ENCODE measurements at regions not wholly inside any gene's neighbourhood (a gene's known extent, or its start where the extent isn't known, plus 50 kb on each side); places are given as distances from the start of the nearest gene placed in this dataset.
A peak's percentile ranks its signal among the peaks of the same experiment; 100 is the strongest.
"Not testable (repeated sequence)": the region's sequence is repeated elsewhere in the genome, so short reads cannot be mapped to it uniquely, and the experiment has no call there.

- peaks cover 0 to 33% (median 15%) of the 10 kb centered on the region in 3 donors for H3K4me1 ChIP-seq
Measured at GRCh38 chrX:45513042-45513441, 312.4 kb upstream of the DIPK2B start.

GRCh38 chrX:45508454-45508853 is 307.8 kb upstream of the DIPK2B start:
- Histone ChIP-seq H3K4me3 (no peak overlapping the region), H3K27me3 (no peaks in the 10 kb centered on the region), H3K4me1 (peaks cover 0 to 27% (median 14%) of the 10 kb centered on the region in 3 donors), H3K36me3 (no peaks in the 10 kb centered on the region), H3K9me3 (no peaks in the 10 kb centered on the region), H3K27ac (peak overlapping the region; percentile 13 to 77 (median 72))
- WGBS, 2 donors (ENCODE audit: low coverage in 1 of 2), result 33 to 43% methylated on average over 1 of the region's 2 CpGs
- ATAC-seq, result no peak
- TF ChIP-seq EP300 (IDR thresholded peaks at IDR 0.05), result no peak
- TF ChIP-seq CTCF (IDR thresholded peaks at IDR 0.05), result no peak
- TF ChIP-seq POLR2A (IDR thresholded peaks at IDR 0.05), result no peak
- no peak for TF ChIP-seq POLR2AphosphoS5 (IDR thresholded peaks at IDR 0.05)

More at GRCh38 chrX:45513042-45513441, 312.4 kb upstream of the DIPK2B start:
- no peak overlapping the region for H3K27ac ChIP-seq
- TF ChIP-seq EP300 (IDR thresholded peaks at IDR 0.05) (no peak), POLR2AphosphoS5 (IDR thresholded peaks at IDR 0.05) (no peak), CTCF (IDR thresholded peaks at IDR 0.05) (no peak), POLR2A (IDR thresholded peaks at IDR 0.05) (no peak)
- no peak for ATAC-seq
- H3K4me3 ChIP-seq, result no peak overlapping the region
- H3K27me3 ChIP-seq, result no peaks in the 10 kb centered on the region
- 63% methylated on average over 2 of the region's 3 CpGs; no CpG with 5 or more reads in 1 of the 2 donors for WGBS, 2 donors (ENCODE audit: low coverage in 1 of 2)
- H3K9me3 ChIP-seq, result no peaks in the 10 kb centered on the region
- H3K36me3 ChIP-seq, result no peaks in the 10 kb centered on the region

GRCh38 chrX:45506149-45506730 is 305.6 kb upstream of the DIPK2B start:
- TF ChIP-seq EP300 (IDR thresholded peaks at IDR 0.05), result no peak
- TF ChIP-seq POLR2A (IDR thresholded peaks at IDR 0.05), result no peak
- no peak for TF ChIP-seq CTCF (IDR thresholded peaks at IDR 0.05)
- no peak for TF ChIP-seq POLR2AphosphoS5 (IDR thresholded peaks at IDR 0.05)
- H3K9me3 ChIP-seq, result no peaks in the 10 kb centered on the region
- H3K4me3 ChIP-seq, result no peak overlapping the region
- ATAC-seq, result no peak
- 28 to 82% methylated on average over 2 of the region's 2 CpGs for WGBS, 2 donors (ENCODE audit: low coverage in 1 of 2)
- no peaks in the 10 kb centered on the region for H3K36me3 ChIP-seq
- peaks cover 0 to 26% (median 14%) of the 10 kb centered on the region in 3 donors for H3K4me1 ChIP-seq
- no peaks in the 10 kb centered on the region for H3K27me3 ChIP-seq
- peak overlapping the region in 3 of 4 donors; percentile 71 to 79 (median 74) for H3K27ac ChIP-seq

GRCh38 chrX:45505214-45505613 is 304.5 kb upstream of the DIPK2B start:
- TF ChIP-seq CTCF (IDR thresholded peaks at IDR 0.05), result no peak
- TF ChIP-seq POLR2A (IDR thresholded peaks at IDR 0.05), result no peak
- TF ChIP-seq EP300 (IDR thresholded peaks at IDR 0.05), result no peak
- no peak for TF ChIP-seq POLR2AphosphoS5 (IDR thresholded peaks at IDR 0.05)
- Histone ChIP-seq H3K4me1 (peaks cover 0 to 26% (median 14%) of the 10 kb centered on the region in 3 donors), H3K36me3 (no peaks in the 10 kb centered on the region), H3K27ac (peak overlapping the region in 2 of 4 donors; percentile 74 to 79), H3K4me3 (no peak overlapping the region), H3K9me3 (no peaks in the 10 kb centered on the region), H3K27me3 (no peaks in the 10 kb centered on the region)
- ATAC-seq, result no peak
- WGBS, 2 donors (ENCODE audit: low coverage in 1 of 2), result 60% methylated on average over 1 of the region's 1 CpG; no CpG with 5 or more reads in 1 of the 2 donors

- not testable (repeated sequence) for H3K27me3 ChIP-seq, H3K36me3 ChIP-seq, ATAC-seq, H3K9me3 ChIP-seq, H3K27ac ChIP-seq, H3K4me3 ChIP-seq
- WGBS, 2 donors (ENCODE audit: low coverage in 1 of 2), result no CpG with 5 or more reads among the region's 31 CpGs
- H3K4me1 ChIP-seq, result peaks cover 0 to 26% (median 14%) of the 10 kb centered on the region in 3 donors
Measured at GRCh38 chrX:45503787-45504362, 303.2 kb upstream of the DIPK2B start.
